Activated naive CD8-positive, alpha-beta T cell treated with anti-CD3 and anti-CD28 coated beads for 36 hours (primary cell): ENCODE measurements at regions not wholly inside any gene's neighbourhood (a gene's known extent, or its start where the extent isn't known, plus 50 kb on each side); places are given as distances from the start of the nearest gene placed in this dataset.

Experiments used
- DNase-seq: peaks from one replicate; pipeline ENCODE4 v3.0.0; 2021
- H3K27ac Mint-ChIP-seq: one replicate; pipeline ENCODE4 v1.8.0; 2022; ENCODE audit warnings: mild to moderate bottlenecking, moderate library complexity, mixed read lengths
- H3K27me3 Mint-ChIP-seq: one replicate; pipeline ENCODE4 v1.8.0; 2022; ENCODE audit warnings: mild to moderate bottlenecking, mixed read lengths
- H3K36me3 Mint-ChIP-seq: one replicate; pipeline ENCODE4 v1.8.0; 2021; ENCODE audit warnings: mild to moderate bottlenecking, mixed read lengths
- H3K4me1 Mint-ChIP-seq: one replicate; pipeline ENCODE4 v1.8.0; 2021; ENCODE audit warnings: mixed read lengths
- H3K4me3 Mint-ChIP-seq: one replicate; pipeline ENCODE4 v1.8.0; 2022; ENCODE audit warnings: mild to moderate bottlenecking, moderate library complexity, mixed read lengths
- H3K9me3 Mint-ChIP-seq: one replicate; pipeline ENCODE4 v1.8.0; 2022; ENCODE audit warnings: mixed read lengths

- H3K36me3 Mint-ChIP-seq: no peaks in the 10 kb centered on the region
- H3K9me3 Mint-ChIP-seq: no peaks in the 10 kb centered on the region
- no peak for DNase-seq
- H3K27ac Mint-ChIP-seq: no peak overlapping the region
- H3K4me1 Mint-ChIP-seq: peaks cover 14% of the 10 kb centered on the region
- no peaks in the 10 kb centered on the region for H3K27me3 Mint-ChIP-seq
- no peak overlapping the region for H3K4me3 Mint-ChIP-seq
These were observed 209.4 kb downstream of the SEC14L1 start for GRCh38 chr17:77349976-77350830.

- H3K9me3 Mint-ChIP-seq: no peaks in the 10 kb centered on the region
- DNase-seq: no peak
- no peaks in the 10 kb centered on the region for H3K36me3 Mint-ChIP-seq
- peaks cover 14% of the 10 kb centered on the region for H3K4me1 Mint-ChIP-seq
- no peak overlapping the region for H3K27ac Mint-ChIP-seq
- H3K27me3 Mint-ChIP-seq: no peaks in the 10 kb centered on the region
- H3K4me3 Mint-ChIP-seq: no peak overlapping the region
These were observed 211.7 kb downstream of the SEC14L1 start for GRCh38 chr17:77352441-77352840.

GRCh38 chr17:77352996-77353395 lies 212.2 kb downstream of the SEC14L1 start:
- H3K9me3 Mint-ChIP-seq: no peaks in the 10 kb centered on the region
- no peak overlapping the region for H3K4me3 Mint-ChIP-seq
- no peaks in the 10 kb centered on the region for H3K27me3 Mint-ChIP-seq
- H3K36me3 Mint-ChIP-seq: no peaks in the 10 kb centered on the region
- peaks cover 11% of the 10 kb centered on the region for H3K4me1 Mint-ChIP-seq
- DNase-seq: no peak
- no peak overlapping the region for H3K27ac Mint-ChIP-seq

GRCh38 chr17:77353684-77354419 lies 213.1 kb downstream of the SEC14L1 start:
- no peak overlapping the region for H3K27ac Mint-ChIP-seq
- no peaks in the 10 kb centered on the region for H3K27me3 Mint-ChIP-seq
- peaks cover 11% of the 10 kb centered on the region for H3K4me1 Mint-ChIP-seq
- H3K4me3 Mint-ChIP-seq: no peak overlapping the region
- H3K9me3 Mint-ChIP-seq: no peaks in the 10 kb centered on the region
- no peaks in the 10 kb centered on the region for H3K36me3 Mint-ChIP-seq
- no peak for DNase-seq

GRCh38 chr17:77354420-77354669 lies 213.6 kb downstream of the SEC14L1 start:
- H3K4me3 Mint-ChIP-seq: no peak overlapping the region
- no peak for DNase-seq
- no peak overlapping the region for H3K27ac Mint-ChIP-seq
- H3K27me3 Mint-ChIP-seq: no peaks in the 10 kb centered on the region
- H3K36me3 Mint-ChIP-seq: no peaks in the 10 kb centered on the region
- no peaks in the 10 kb centered on the region for H3K9me3 Mint-ChIP-seq
- H3K4me1 Mint-ChIP-seq: peaks cover 11% of the 10 kb centered on the region

GRCh38 chr17:77354670-77355455 lies 214.1 kb downstream of the SEC14L1 start:
- DNase-seq: no peak

GRCh38 chr17:77356109-77356689 lies 215.4 kb downstream of the SEC14L1 start:
- H3K27me3 Mint-ChIP-seq: no peaks in the 10 kb centered on the region
- no peak for DNase-seq
- H3K9me3 Mint-ChIP-seq: no peaks in the 10 kb centered on the region
- H3K27ac Mint-ChIP-seq: no peak overlapping the region
- no peak overlapping the region for H3K4me3 Mint-ChIP-seq
- peaks cover 5% of the 10 kb centered on the region for H3K4me1 Mint-ChIP-seq
- H3K36me3 Mint-ChIP-seq: no peaks in the 10 kb centered on the region

More at GRCh38 chr17:77354670-77355455, 214.1 kb downstream of the SEC14L1 start:
- H3K27me3 Mint-ChIP-seq: no peaks in the 10 kb centered on the region
- H3K4me3 Mint-ChIP-seq: no peak overlapping the region
- H3K27ac Mint-ChIP-seq: no peak overlapping the region
- H3K36me3 Mint-ChIP-seq: no peaks in the 10 kb centered on the region
- no peaks in the 10 kb centered on the region for H3K9me3 Mint-ChIP-seq
- peaks cover 11% of the 10 kb centered on the region for H3K4me1 Mint-ChIP-seq

GRCh38 chr17:77356690-77357201 lies 216.0 kb downstream of the SEC14L1 start:
- no peak overlapping the region for H3K27ac Mint-ChIP-seq
- H3K4me3 Mint-ChIP-seq: no peak overlapping the region
- no peak for DNase-seq
- peaks cover under 1% of the 10 kb centered on the region for H3K4me1 Mint-ChIP-seq
- H3K27me3 Mint-ChIP-seq: no peaks in the 10 kb centered on the region
- no peaks in the 10 kb centered on the region for H3K9me3 Mint-ChIP-seq
- no peaks in the 10 kb centered on the region for H3K36me3 Mint-ChIP-seq

GRCh38 chr17:77358801-77359200 lies 218.0 kb downstream of the SEC14L1 start:
- Mint-ChIP-seq H3K27me3 (no peaks in the 10 kb centered on the region), H3K36me3 (no peaks in the 10 kb centered on the region), H3K4me1 (peaks cover 12% of the 10 kb centered on the region), H3K4me3 (no peak overlapping the region), H3K27ac (no peak overlapping the region), H3K9me3 (no peaks in the 10 kb centered on the region)
- DNase-seq: no peak

GRCh38 chr17:77359236-77359635 lies 218.5 kb downstream of the SEC14L1 start:
- Mint-ChIP-seq H3K4me1 (peaks cover 16% of the 10 kb centered on the region), H3K36me3 (no peaks in the 10 kb centered on the region), H3K27ac (no peak overlapping the region), H3K9me3 (no peaks in the 10 kb centered on the region), H3K27me3 (no peaks in the 10 kb centered on the region), H3K4me3 (no peak overlapping the region)
- DNase-seq: no peak

GRCh38 chr17:77361986-77362620 lies 221.3 kb downstream of the SEC14L1 start:
- no peak overlapping the region for H3K4me3 Mint-ChIP-seq
- peaks cover 41% of the 10 kb centered on the region for H3K4me1 Mint-ChIP-seq
- H3K27me3 Mint-ChIP-seq: no peaks in the 10 kb centered on the region
- H3K9me3 Mint-ChIP-seq: no peaks in the 10 kb centered on the region
- no peak overlapping the region for H3K27ac Mint-ChIP-seq
- H3K36me3 Mint-ChIP-seq: no peaks in the 10 kb centered on the region
- no peak for DNase-seq

- no peaks in the 10 kb centered on the region for H3K27me3 Mint-ChIP-seq
- peak overlapping the region; percentile 69 for H3K27ac Mint-ChIP-seq
- no peaks in the 10 kb centered on the region for H3K9me3 Mint-ChIP-seq
- no peaks in the 10 kb centered on the region for H3K36me3 Mint-ChIP-seq
- H3K4me1 Mint-ChIP-seq: peaks cover 43% of the 10 kb centered on the region
- peak overlapping the region; percentile 65 for H3K4me3 Mint-ChIP-seq
- DNase-seq: peak; percentile 67
These were observed 223.1 kb downstream of the SEC14L1 start for GRCh38 chr17:77363821-77364361.

GRCh38 chr17:77364381-77364911 lies 223.7 kb downstream of the SEC14L1 start:
- H3K4me1 Mint-ChIP-seq: peaks cover 43% of the 10 kb centered on the region
- no peaks in the 10 kb centered on the region for H3K9me3 Mint-ChIP-seq
- no peak overlapping the region for H3K27ac Mint-ChIP-seq
- H3K36me3 Mint-ChIP-seq: no peaks in the 10 kb centered on the region
- peak overlapping the region; percentile 65 for H3K4me3 Mint-ChIP-seq
- no peaks in the 10 kb centered on the region for H3K27me3 Mint-ChIP-seq
- DNase-seq: no peak

- Mint-ChIP-seq H3K9me3 (no peaks in the 10 kb centered on the region), H3K27me3 (no peaks in the 10 kb centered on the region), H3K36me3 (no peaks in the 10 kb centered on the region), H3K27ac (no peak overlapping the region), H3K4me1 (peaks cover 43% of the 10 kb centered on the region), H3K4me3 (no peak overlapping the region)
- DNase-seq: no peak
These were observed 224.3 kb downstream of the SEC14L1 start for GRCh38 chr17:77364941-77365583.
